GM13976 (cell line): ENCODE measurements at regions not wholly inside any gene's neighbourhood (a gene's known extent, or its start where the extent isn't known, plus 50 kb on each side); places are given as distances from the start of the nearest gene placed in this dataset.
A peak's percentile ranks its signal among the peaks of the same experiment; 100 is the strongest.

Source experiments
- DNase-seq: peaks from one replicate; pipeline ENCODE4 v3.0.0; 2012; ENCODE audit warnings: low spot score
- in situ Hi-C: fragments of 300-500 bp; cut with MboI; formaldehyde crosslinking; loops from one replicate; pipeline ENCODE4 v1.12.0; 2022; ENCODE audit warnings: low sequenced_read_pairs, mixed read lengths, inconsistent platforms; ENCODE audit not compliant: unreplicated experiment
- TF ChIP-seq, protein P1 (sequence below): IDR thresholded peaks from 2 replicates; pipeline ENCODE4 v1.5.1; 2012; ENCODE audit warnings: borderline replicate concordance, mild to moderate bottlenecking; ENCODE audit not compliant: insufficient read depth; ENCODE audit errors: extremely low read depth, missing control alignments, control extremely low read depth

DNA sequence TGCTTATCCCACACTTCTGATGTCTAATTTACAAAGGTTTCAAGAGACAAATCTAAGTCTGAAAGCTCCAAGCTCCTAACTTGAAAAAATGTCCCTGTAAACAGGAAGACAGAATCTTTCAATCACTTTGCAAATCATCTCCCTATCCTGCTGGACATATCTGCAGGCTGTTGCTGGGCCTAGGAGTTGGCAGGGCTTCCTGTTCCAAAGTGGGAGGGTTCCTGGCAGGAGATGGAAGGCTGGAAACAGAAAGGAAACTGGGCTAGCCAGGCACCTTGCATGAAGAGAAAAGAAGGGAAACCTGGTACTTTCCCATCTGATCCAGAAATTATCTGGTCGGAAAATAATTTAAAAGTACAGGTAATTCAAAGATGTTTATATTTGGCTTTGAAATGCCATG is 227.3 kb upstream of the IL12A start:
- TF ChIP-seq, protein P1, sequence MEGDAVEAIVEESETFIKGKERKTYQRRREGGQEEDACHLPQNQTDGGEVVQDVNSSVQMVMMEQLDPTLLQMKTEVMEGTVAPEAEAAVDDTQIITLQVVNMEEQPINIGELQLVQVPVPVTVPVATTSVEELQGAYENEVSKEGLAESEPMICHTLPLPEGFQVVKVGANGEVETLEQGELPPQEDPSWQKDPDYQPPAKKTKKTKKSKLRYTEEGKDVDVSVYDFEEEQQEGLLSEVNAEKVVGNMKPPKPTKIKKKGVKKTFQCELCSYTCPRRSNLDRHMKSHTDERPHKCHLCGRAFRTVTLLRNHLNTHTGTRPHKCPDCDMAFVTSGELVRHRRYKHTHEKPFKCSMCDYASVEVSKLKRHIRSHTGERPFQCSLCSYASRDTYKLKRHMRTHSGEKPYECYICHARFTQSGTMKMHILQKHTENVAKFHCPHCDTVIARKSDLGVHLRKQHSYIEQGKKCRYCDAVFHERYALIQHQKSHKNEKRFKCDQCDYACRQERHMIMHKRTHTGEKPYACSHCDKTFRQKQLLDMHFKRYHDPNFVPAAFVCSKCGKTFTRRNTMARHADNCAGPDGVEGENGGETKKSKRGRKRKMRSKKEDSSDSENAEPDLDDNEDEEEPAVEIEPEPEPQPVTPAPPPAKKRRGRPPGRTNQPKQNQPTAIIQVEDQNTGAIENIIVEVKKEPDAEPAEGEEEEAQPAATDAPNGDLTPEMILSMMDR, result no peak
- in situ Hi-C loops, result no loop called here
- no peak for DNase-seq

DNA sequence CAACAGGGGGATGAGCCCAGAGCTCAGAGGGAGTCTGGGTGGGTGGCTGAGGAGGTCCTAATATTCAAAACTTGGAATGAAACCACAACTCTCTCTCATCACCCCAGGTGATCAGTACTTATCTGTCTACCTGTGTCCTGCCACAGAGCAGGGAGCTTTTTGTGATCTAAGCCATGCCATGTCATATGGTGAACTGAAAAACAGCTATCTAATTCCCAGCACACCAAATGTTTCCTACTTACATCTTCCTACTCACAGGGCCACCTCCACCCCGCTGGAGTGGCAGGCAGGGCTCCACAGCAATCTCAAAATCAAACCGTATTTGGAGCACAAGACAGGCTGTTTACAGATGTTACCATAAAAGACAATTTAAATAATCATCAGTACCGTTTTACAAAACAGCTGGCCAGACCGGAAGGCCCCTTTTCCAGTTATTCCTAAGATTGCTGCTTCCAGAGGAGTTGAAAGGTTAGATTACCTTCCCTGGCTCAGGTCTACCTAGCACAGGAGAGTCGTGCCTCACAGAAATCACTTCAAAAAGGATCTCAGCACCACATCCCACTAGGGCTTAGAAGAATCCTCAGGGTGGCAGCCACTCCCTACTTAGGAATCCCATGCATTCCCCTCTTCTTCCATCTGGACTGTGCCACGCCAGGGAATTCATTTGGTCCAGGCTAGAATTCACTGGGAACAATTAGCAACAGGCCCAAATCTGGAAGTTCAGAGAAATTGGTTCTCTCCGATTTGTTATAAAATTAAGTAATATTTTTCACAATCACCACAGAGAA is 226.6 kb upstream of the IL12A start:
- TF ChIP-seq, protein P1, result no peak
- in situ Hi-C loops, result no loop called here
- no peak for DNase-seq

DNA sequence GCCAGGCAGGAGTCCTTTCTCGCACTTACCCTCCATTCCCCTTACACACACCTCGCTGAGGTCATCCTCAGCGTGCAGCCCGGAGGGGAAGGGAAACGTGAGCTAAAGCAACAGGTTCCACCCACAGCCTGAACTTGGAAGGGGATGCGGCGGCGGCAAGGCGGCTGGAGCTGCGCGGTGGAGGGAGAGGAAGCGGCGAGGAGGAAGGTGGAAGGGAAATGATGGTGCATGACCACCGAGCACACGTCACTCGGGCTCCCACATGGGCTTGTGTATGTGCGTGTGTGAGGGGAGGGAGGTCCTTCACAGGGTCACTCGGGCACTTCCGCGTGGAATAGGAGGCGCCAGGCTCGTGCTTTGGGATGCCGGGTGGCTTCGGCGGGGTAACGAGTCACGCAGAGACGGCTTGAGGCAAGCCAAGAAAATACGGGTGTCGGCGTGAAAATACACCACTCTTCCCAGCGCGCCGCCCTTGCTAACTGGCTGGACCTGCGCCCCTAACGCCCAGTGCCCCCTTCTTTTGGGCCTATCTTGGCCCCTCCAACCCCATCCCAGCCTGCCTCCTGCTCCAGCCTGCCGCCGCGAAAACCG is 225.5 kb upstream of the IL12A start:
- peak; percentile 54 for DNase-seq
- in situ Hi-C loops, result no loop called here
- TF ChIP-seq, protein P1, result no peak

DNA sequence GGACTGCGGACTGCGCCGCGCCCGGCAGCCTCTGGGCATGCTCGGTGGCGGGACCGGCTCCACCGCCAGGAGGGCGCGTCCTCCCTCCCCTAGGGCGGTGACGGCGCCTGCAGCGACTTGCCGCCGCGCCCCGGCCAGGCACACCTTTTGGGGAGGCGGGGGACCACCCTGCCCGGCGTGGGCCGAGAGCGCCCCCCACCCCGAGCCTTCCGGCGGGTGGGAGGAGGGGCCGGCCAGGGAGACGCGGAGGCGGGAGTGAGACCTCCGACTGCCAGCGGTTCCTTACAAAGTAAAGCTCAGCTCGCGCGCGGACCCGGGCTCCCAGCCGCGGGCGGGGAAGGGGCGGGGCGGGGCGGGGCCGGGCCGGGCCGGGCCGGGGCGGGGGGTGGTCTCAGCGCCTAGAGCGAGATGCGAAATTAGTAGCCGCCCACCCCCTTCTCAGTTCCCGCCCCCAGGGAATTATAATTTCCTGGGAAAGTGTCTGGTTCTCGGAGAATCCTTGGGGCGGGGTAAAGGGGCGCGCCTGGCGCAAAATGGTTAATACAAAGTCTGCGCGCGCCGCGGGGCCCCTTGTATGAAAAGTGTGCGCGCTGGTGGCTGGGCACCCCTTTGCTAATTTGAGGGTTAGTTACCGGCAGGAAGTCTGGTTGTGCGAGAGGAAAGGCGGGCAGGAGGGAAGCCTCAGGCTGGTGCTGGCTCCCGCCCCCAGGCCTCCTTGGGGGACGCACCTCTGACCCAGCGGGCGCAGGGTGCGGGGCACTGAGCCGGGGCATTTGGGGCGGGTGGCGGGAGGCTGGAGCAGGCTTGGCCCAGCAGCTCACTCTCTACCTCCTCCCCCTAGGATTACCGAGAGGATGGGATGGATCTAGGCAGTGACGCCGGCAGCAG is 224.8 kb upstream of the IL12A start:
- TF ChIP-seq, protein P1, result no peak
- in situ Hi-C loops, result no loop called here
- peak; percentile 79 for DNase-seq

DNA sequence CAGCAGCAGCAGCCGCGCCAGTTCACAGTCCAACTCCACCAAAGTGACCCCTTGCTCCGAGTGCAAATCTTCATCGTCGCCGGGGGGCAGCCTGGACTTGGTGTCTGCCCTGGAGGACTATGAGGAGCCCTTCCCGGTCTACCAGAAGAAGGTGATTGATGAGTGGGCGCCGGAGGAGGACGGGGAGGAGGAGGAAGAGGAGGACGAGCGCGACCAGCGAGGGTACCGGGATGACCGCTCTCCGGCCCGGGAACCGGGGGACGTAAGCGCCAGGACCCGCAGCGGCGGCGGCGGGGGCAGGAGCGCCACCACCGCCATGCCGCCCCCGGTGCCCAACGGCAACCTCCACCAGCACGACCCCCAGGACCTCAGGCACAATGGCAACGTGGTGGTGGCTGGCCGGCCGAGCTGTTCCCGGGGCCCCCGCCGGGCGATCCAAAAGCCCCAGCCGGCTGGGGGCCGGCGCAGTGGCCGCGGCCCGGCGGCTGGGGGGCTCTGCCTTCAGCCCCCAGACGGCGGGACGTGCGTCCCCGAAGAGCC is 224.1 kb upstream of the IL12A start:
- TF ChIP-seq, protein P1, result no peak
- in situ Hi-C loops, result no loop called here
- DNase-seq, result peak; percentile 31
